Lung (tissue), 11 donors: ENCODE measurements at regions not wholly inside any gene's neighbourhood (a gene's known extent, or its start where the extent isn't known, plus 50 kb on each side); places are given as distances from the start of the nearest gene placed in this dataset.

ENCODE experiments used
- ATAC-seq: fragments of 200-7000 bp; cut with Tn5 transposase; one replicate; pipeline ENCODE4 v1.9.1; 2020; ENCODE audit warnings: moderate number of reproducible peaks; ENCODE audit not compliant: insufficient read depth, low FRiP score
- DNase-seq, 3 donors: peaks; one replicate each; pipeline ENCODE4 v3.0.0-alpha.2; 2013 to 2017
- H3K27ac ChIP-seq, 2 donors: one replicate each; pipeline ENCODE4 v1.5.1; 2013; ENCODE audit warnings: mild to moderate bottlenecking in 2 of 2, moderate library complexity in 2 of 2, control low read depth in 1 of 2, inconsistent platforms in 1 of 2, low read depth in 1 of 2, low read length in 1 of 2
- H3K27me3 ChIP-seq, 3 donors: one replicate each; pipeline ENCODE4 v1.5.1; 2013; ENCODE audit warnings: low read length in 2 of 3; ENCODE audit not compliant: control insufficient read depth in 3 of 3, insufficient read depth in 3 of 3
- H3K36me3 ChIP-seq, 4 donors: one replicate each; pipeline ENCODE4 v1.5.1; 2013; ENCODE audit warnings: low read length in 4 of 4, mild to moderate bottlenecking in 1 of 4, moderate library complexity in 1 of 4; ENCODE audit not compliant: control insufficient read depth in 4 of 4, insufficient read depth in 4 of 4
- H3K4me1 ChIP-seq, 5 donors: one replicate each; pipeline ENCODE4 v1.5.1; 2013; ENCODE audit warnings: low read length in 5 of 5, mild to moderate bottlenecking in 2 of 5, moderate library complexity in 1 of 5; ENCODE audit not compliant: control insufficient read depth in 5 of 5, insufficient read depth in 5 of 5
- H3K4me3 ChIP-seq: one replicate; pipeline ENCODE4 v1.5.1; 2013; ENCODE audit warnings: mild to moderate bottlenecking, control low read depth, moderate library complexity
- H3K9ac ChIP-seq, 2 donors: one replicate each; pipeline ENCODE4 v1.5.1; 2013; ENCODE audit warnings: low read length in 2 of 2, control low read depth in 1 of 2; ENCODE audit not compliant: insufficient read depth in 1 of 2
- H3K9me3 ChIP-seq, 4 donors: one replicate each; pipeline ENCODE4 v1.5.1; 2013; ENCODE audit warnings: low read length in 3 of 4, mild to moderate bottlenecking in 1 of 4, moderate library complexity in 1 of 4; ENCODE audit not compliant: control insufficient read depth in 4 of 4, insufficient read depth in 3 of 4
- WGBS, 2 donors: extraction: QIAGEN DNeasy Blood & Tissue Kit; methylation state at CpG; one replicate each; pipeline ENCODE4 v1.1.7; 2013; 5-methylcytosine and 5-hydroxymethylcytosine counted together
- TF ChIP-seq, protein P1 (sequence below): IDR thresholded peaks from 2 replicates; pipeline ENCODE4 v1.5.1; 2012; ENCODE audit warnings: mild to moderate bottlenecking; ENCODE audit errors: control extremely low read depth, extremely low read depth
- donor health status: control.
- donor health status: control.
- donor health status: Bipolar disorder and iron deficiency.
- donor health status: healthy.
- donor health status: DM: yes; HTN: yes; CAD: no.

DNA sequence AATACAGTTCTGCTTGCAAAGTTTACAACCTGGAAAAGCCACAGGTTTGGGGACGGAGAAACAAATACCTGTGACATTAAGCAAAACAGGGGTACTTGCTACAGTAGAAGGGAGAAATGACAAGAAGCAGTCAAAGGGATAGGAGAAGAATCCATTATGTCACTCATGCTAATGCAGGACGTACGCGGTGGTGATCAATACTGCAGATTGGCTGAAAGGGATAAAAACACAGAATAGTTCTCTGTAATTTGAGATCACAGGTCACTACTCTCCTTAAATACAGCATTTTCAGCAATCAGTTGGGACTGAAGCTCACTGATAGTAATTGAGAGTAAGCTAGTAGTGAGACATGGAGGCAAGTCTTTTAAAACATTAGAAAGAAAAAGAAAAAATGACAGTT, 130.3 kb upstream of the MTAP start:
- TF ChIP-seq, protein P1, sequence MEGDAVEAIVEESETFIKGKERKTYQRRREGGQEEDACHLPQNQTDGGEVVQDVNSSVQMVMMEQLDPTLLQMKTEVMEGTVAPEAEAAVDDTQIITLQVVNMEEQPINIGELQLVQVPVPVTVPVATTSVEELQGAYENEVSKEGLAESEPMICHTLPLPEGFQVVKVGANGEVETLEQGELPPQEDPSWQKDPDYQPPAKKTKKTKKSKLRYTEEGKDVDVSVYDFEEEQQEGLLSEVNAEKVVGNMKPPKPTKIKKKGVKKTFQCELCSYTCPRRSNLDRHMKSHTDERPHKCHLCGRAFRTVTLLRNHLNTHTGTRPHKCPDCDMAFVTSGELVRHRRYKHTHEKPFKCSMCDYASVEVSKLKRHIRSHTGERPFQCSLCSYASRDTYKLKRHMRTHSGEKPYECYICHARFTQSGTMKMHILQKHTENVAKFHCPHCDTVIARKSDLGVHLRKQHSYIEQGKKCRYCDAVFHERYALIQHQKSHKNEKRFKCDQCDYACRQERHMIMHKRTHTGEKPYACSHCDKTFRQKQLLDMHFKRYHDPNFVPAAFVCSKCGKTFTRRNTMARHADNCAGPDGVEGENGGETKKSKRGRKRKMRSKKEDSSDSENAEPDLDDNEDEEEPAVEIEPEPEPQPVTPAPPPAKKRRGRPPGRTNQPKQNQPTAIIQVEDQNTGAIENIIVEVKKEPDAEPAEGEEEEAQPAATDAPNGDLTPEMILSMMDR, result no peak
- no peaks in the 10 kb centered on the region for H3K36me3 ChIP-seq

DNA sequence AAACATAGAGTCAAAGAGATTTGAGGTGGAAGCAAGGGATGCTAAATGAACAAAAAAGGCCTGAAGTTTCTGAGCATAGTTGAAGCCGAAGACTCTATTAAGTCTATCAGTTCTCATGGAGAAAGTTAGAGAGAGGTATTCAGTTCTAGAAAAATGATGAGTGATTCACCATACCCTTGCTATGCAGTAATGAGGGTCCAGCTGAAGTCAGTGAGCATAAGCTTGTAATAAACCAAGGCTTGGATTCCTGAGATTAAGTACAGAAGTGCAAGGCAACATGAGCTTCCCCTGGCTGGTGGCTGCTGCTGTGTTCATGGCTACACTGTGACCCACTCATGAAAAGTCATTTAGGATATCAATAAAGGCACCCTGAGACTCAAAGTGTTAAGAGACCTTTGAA, 129.7 kb upstream of the MTAP start:
- TF ChIP-seq, protein P1, result no peak
- no peaks in the 10 kb centered on the region for H3K4me1 ChIP-seq
- ATAC-seq, result no peak
- H3K36me3 ChIP-seq, result no peaks in the 10 kb centered on the region
- no peaks in the 10 kb centered on the region for H3K9me3 ChIP-seq
- no peaks in the 10 kb centered on the region for H3K27me3 ChIP-seq
- H3K27ac ChIP-seq, result no peak overlapping the region
- no peak for DNase-seq
- no peak overlapping the region for H3K9ac ChIP-seq
- WGBS, 2 donors, result 82 to 94% methylated on average over 1 of the region's 1 CpG
- no peak overlapping the region for H3K4me3 ChIP-seq

More for the DNA sequence above, 130.3 kb upstream of the MTAP start:
- DNase-seq (no peak), ATAC-seq (no peak)
- Histone ChIP-seq H3K4me1 (no peaks in the 10 kb centered on the region), H3K4me3 (no peak overlapping the region), H3K9me3 (no peaks in the 10 kb centered on the region), H3K27me3 (no peaks in the 10 kb centered on the region), H3K27ac (no peak overlapping the region), H3K9ac (no peak overlapping the region)
- WGBS, 2 donors, result 68 to 69% methylated on average over 4 of the region's 4 CpGs

DNA sequence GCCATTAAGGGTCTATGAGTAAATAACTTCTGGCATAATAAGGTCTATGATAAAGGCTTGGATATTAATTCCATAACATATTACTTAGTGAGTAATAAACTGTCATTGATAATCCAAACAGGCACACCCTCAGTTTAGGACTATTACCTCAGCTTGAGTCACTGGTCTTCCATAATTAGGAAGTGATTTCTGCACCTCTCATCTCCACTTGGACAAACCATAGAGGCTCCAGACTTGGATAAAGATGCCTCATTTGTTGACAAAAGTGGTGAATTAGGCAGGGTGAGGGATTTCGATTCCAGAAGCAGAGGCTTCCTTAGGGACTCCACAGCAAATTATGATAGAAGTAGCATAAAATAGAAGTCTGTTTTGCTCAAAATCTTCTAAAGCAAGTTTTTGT, 127.5 kb upstream of the MTAP start:
- no peaks in the 10 kb centered on the region for H3K36me3 ChIP-seq
- no peak overlapping the region for H3K27ac ChIP-seq
- H3K4me3 ChIP-seq, result no peak overlapping the region
- no peaks in the 10 kb centered on the region for H3K27me3 ChIP-seq
- no peak overlapping the region for H3K9ac ChIP-seq
- no peak for DNase-seq
- ATAC-seq, result no peak
- TF ChIP-seq, protein P1, result no peak
- no peaks in the 10 kb centered on the region for H3K4me1 ChIP-seq
- 77 to 86% methylated on average over 1 of the region's 1 CpG for WGBS, 2 donors
- H3K9me3 ChIP-seq, result no peaks in the 10 kb centered on the region

DNA sequence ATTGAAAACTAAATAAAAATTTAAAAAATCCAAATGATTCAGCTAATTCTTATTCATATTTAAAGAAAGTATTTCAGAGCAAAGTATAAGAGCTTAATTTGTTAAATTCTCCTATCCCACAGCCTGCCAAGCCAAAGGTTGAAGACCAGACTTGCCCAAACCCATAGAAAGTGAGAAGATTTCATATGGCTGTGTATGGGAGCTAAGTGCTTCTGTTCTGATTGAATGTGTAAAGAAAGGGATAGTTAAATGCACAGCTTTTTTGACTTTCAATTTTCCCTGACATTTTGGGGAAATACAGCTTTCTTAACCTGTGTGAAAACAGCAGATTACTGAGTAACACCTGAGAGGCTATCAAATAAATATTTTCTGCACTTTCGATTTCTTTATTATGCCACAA, 125.0 kb upstream of the MTAP start:
- Histone ChIP-seq H3K4me1 (no peaks in the 10 kb centered on the region), H3K27me3 (peaks cover 0 to 3% (median 0%) of the 10 kb centered on the region in 3 donors), H3K27ac (no peak overlapping the region), H3K36me3 (no peaks in the 10 kb centered on the region), H3K4me3 (no peak overlapping the region), H3K9me3 (no peaks in the 10 kb centered on the region), H3K9ac (no peak overlapping the region)
- DNase-seq, result no peak
- TF ChIP-seq, protein P1, result no peak
- no peak for ATAC-seq
- WGBS, 2 donors, result 89 to 90% methylated on average over 1 of the region's 1 CpG
